Gastrocnemius medialis (tissue), 4 donors: ENCODE measurements at regions not wholly inside any gene's neighbourhood (a gene's known extent, or its start where the extent isn't known, plus 50 kb on each side); places are given as distances from the start of the nearest gene placed in this dataset.
"Not testable (repeated sequence)": the region's sequence is repeated elsewhere in the genome, so short reads cannot be mapped to it uniquely, and the experiment has no call there.

Source experiments
- ATAC-seq, 2 donors: fragments of 150-250 bp; one replicate each; pipeline ENCODE4 v1.9.1; 2016
- DNase-seq, 2 donors: peaks; one replicate each; pipeline ENCODE4 v3.0.0-alpha.2; 2019
- H3K27ac ChIP-seq, 4 donors: fragments of 200-600 bp; sonication (generic); 1 replicate in 1 of 4; 2 replicates in 3 of 4; pipeline ENCODE4 v1.5.1; 2016 to 2018; ENCODE audit warnings: mild to moderate bottlenecking in 2 of 4, moderate library complexity in 1 of 4
- H3K27me3 ChIP-seq, 3 donors: fragments of 200-600 bp; sonication (generic) in 2 of 3; 1 replicate in 1 of 3; 2 replicates in 2 of 3; pipeline versions ENCODE4 v1.5.1 to v1.6.0; 2016 to 2019; ENCODE audit warnings: mild to moderate bottlenecking in 1 of 3, moderate library complexity in 1 of 3
- H3K36me3 ChIP-seq, 2 donors: fragments of 200-600 bp; sonication (generic) in 1 of 2; one replicate each; pipeline ENCODE4 v1.5.1; 2017 to 2018
- H3K4me1 ChIP-seq, 2 donors: fragments of 200-600 bp; sonication (generic) in 1 of 2; one replicate each; pipeline ENCODE4 v1.5.1; 2016 to 2017; ENCODE audit warnings: mild to moderate bottlenecking in 2 of 2
- H3K4me3 ChIP-seq, 4 donors: fragments of 200-600 bp; sonication (generic) in 3 of 4; 1 replicate in 1 of 4; 2 replicates in 3 of 4; pipeline ENCODE4 v1.5.1; 2016 to 2019; ENCODE audit warnings: mild to moderate bottlenecking in 2 of 4
- H3K9me3 ChIP-seq, 3 donors: fragments of 200-600 bp; sonication (generic) in 2 of 3; 1 replicate in 1 of 3; 2 replicates in 2 of 3; pipeline ENCODE4 v1.5.1; 2016 to 2019
- POLR2A ChIP-seq, 2 donors: fragments of 450-650 bp; IDR thresholded peaks; one replicate each; pipeline ENCODE4 v1.6.1; 2017; ENCODE audit warnings: antibody characterized with exemption in 2 of 2, mild to moderate bottlenecking in 2 of 2, moderate library complexity in 2 of 2
- in situ Hi-C, 4 donors: fragments of 200-750 bp; cut with MboI; loops; one replicate each; pipeline versions ENCODE4 v1.15.0 to v1.8.0; 2017; ENCODE audit warnings: low sequenced_read_pairs in 4 of 4
- intact Hi-C: fragments of 100-400 bp; cut with DNase I; formaldehyde crosslinking; loops from one replicate; pipeline ENCODE4 v1.15.1; 2023; ENCODE audit warnings: low total_unique reads
- TF ChIP-seq, protein P1 (sequence below), 5 experiments: fragments of 450-650 bp in 3 of 5; fragments of 200-600 bp in 2 of 5; sonication (generic) in 2 of 5; IDR thresholded peaks in 4 of 5; conservative IDR thresholded peaks in 1 of 5; 1 replicate in 4 of 5; 2 replicates in 1 of 5; pipeline ENCODE4 v1.5.1; 2016 to 2019; ENCODE audit warnings: antibody characterized with exemption in 5 of 5, mild to moderate bottlenecking in 3 of 5, moderate library complexity in 3 of 5

GRCh38 chr6:167709196-167709595 lies 117.5 kb upstream of the AFDN start:
- no peaks in the 10 kb centered on the region for H3K27me3 ChIP-seq
- H3K4me1 ChIP-seq = no peaks in the 10 kb centered on the region
- no peak overlapping the region for H3K4me3 ChIP-seq
- no peaks in the 10 kb centered on the region for H3K36me3 ChIP-seq
- in situ Hi-C loops (no loop called here), intact Hi-C loops (no loop called here)
- TF ChIP-seq, protein P1, sequence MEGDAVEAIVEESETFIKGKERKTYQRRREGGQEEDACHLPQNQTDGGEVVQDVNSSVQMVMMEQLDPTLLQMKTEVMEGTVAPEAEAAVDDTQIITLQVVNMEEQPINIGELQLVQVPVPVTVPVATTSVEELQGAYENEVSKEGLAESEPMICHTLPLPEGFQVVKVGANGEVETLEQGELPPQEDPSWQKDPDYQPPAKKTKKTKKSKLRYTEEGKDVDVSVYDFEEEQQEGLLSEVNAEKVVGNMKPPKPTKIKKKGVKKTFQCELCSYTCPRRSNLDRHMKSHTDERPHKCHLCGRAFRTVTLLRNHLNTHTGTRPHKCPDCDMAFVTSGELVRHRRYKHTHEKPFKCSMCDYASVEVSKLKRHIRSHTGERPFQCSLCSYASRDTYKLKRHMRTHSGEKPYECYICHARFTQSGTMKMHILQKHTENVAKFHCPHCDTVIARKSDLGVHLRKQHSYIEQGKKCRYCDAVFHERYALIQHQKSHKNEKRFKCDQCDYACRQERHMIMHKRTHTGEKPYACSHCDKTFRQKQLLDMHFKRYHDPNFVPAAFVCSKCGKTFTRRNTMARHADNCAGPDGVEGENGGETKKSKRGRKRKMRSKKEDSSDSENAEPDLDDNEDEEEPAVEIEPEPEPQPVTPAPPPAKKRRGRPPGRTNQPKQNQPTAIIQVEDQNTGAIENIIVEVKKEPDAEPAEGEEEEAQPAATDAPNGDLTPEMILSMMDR (IDR thresholded peaks at IDR 0.05 in 4 of 5, conservative IDR thresholded peaks at IDR 0.05 in 1 of 5) = no peak
- TF ChIP-seq POLR2A (IDR thresholded peaks at IDR 0.05) = no peak
- no peaks in the 10 kb centered on the region for H3K9me3 ChIP-seq
- ATAC-seq (no peak), DNase-seq (no peak)
- H3K27ac ChIP-seq = no peak overlapping the region

DNA sequence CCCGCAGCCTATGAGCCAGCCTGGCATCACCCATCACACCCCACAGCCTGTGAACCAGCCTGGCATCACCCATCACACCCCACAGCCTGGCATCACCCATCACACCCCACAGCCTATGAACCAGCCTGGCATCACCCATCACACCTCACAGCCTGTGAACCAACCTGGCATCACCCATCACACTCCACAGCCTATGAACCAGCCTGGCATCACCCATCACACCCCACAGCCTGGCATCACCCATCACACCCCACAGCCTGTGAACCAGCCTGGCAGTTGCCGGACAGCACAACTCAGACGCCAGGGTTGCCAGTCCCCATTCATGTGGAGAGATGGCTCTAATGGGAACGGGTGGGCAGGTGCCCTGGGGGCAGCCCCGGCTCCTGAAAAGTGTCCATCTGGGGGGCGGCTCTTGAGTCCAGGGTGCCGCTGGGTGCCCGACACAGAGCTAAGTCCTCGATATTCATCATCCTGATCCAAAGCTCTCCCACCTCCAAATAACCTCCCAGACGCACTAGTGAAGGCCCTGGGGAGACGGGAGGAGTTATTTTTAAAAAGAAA lies 116.9 kb upstream of the AFDN start:
- H3K27ac ChIP-seq, in situ Hi-C loops, H3K9me3 ChIP-seq, H3K36me3 ChIP-seq, intact Hi-C loops, ATAC-seq, DNase-seq, H3K27me3 ChIP-seq, H3K4me3 ChIP-seq, H3K4me1 ChIP-seq: not testable (repeated sequence)

DNA sequence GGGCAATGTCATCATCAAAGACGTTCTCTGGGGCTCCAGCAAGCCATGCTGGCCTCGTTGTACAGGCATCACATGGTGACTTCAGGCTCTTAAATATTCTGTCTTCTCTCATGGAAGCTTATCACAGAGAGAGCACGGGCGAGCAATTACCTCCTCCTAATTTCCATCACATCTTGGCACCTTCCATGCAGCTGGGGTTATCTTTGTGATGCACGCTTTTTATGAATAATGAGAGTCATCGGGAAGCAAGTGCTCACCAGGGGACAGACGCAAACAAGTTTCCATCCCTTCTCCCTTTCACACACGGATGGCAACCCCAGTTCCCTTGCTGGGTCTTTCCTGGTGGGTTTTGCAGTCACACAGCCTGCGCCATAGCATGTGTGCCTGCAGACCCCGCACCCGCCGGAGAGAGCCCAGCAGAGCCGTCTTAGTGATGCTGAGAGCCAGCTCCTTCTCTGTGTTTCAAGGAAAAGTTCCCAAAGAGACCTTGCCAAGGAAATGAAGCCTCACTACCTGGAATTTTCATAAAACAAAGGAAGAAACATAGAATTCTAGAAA lies 116.3 kb upstream of the AFDN start:
- no peak for DNase-seq
- H3K27ac ChIP-seq = no peak overlapping the region
- no peak for ATAC-seq
- in situ Hi-C loops = no loop called here
- no peak overlapping the region for H3K4me3 ChIP-seq
- intact Hi-C loops = no loop called here
- no peaks in the 10 kb centered on the region for H3K9me3 ChIP-seq
- H3K36me3 ChIP-seq = no peaks in the 10 kb centered on the region
- H3K27me3 ChIP-seq = no peaks in the 10 kb centered on the region
- no peaks in the 10 kb centered on the region for H3K4me1 ChIP-seq
- no peak for TF ChIP-seq POLR2A (IDR thresholded peaks at IDR 0.05)
- TF ChIP-seq, protein P1 (IDR thresholded peaks at IDR 0.05 in 4 of 5, conservative IDR thresholded peaks at IDR 0.05 in 1 of 5) = no peak

DNA sequence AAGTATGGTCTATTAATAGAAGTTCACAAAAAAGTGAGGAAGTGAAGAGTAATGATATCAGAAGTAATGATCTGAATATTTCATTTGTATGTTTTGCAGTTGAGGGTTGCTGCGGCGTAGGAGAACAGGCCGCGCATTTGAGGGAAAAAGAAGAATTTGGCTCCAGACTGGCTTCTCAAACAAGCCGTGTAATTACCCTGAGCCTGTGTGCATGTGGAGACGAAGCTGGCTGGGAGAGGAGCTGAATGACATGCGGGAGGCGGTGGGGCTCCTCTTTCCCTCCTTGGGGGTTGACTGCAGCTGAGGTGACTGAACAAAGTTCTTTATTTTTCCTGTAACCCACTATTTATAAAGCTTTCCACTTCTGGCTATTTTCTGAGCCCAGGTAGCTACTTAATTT lies 115.5 kb upstream of the AFDN start:
- H3K27me3 ChIP-seq = no peaks in the 10 kb centered on the region
- intact Hi-C loops (no loop called here), in situ Hi-C loops (no loop called here)
- DNase-seq (no peak), ATAC-seq (no peak)
- no peak overlapping the region for H3K4me3 ChIP-seq
- no peaks in the 10 kb centered on the region for H3K4me1 ChIP-seq
- no peaks in the 10 kb centered on the region for H3K36me3 ChIP-seq
- H3K9me3 ChIP-seq = no peaks in the 10 kb centered on the region
- no peak overlapping the region for H3K27ac ChIP-seq
- TF ChIP-seq, protein P1 (IDR thresholded peaks at IDR 0.05 in 4 of 5, conservative IDR thresholded peaks at IDR 0.05 in 1 of 5) = no peak
- TF ChIP-seq POLR2A (IDR thresholded peaks at IDR 0.05) = no peak

GRCh38 chr6:167711768-167712730 lies 114.7 kb upstream of the AFDN start:
- Histone ChIP-seq H3K36me3 (no peaks in the 10 kb centered on the region), H3K4me1 (no peaks in the 10 kb centered on the region), H3K27ac (no peak overlapping the region), H3K9me3 (no peaks in the 10 kb centered on the region), H3K4me3 (no peak overlapping the region), H3K27me3 (no peaks in the 10 kb centered on the region)
- DNase-seq (no peak), ATAC-seq (no peak)
- intact Hi-C loops = no loop called here
- TF ChIP-seq, protein P1 (IDR thresholded peaks at IDR 0.05 in 4 of 5, conservative IDR thresholded peaks at IDR 0.05 in 1 of 5) = no peak
- TF ChIP-seq POLR2A (IDR thresholded peaks at IDR 0.05) = no peak
- in situ Hi-C loops = no loop called here
